Pancreas (tissue), 10 donors: ENCODE measurements at regions not wholly inside any gene's neighbourhood (a gene's known extent, or its start where the extent isn't known, plus 50 kb on each side); places are given as distances from the start of the nearest gene placed in this dataset.

Experiments used
- ATAC-seq, 4 donors: fragments of 200-7000 bp; cut with Tn5 transposase; one replicate each; pipeline versions ENCODE4 v1.8.0 to v1.9.1; 2020; ENCODE audit warnings: mild to moderate bottlenecking in 4 of 4, moderate library complexity in 4 of 4
- DNase-seq, 6 donors: peaks; one replicate each; pipeline ENCODE4 v3.0.0-alpha.2; 2020
- FAIRE-seq: peaks from 2 replicates; lab custom pipeline; 2012; peaks lifted over from hg19 to GRCh38; lab: Jason Lieb, UNC
- H3K27ac ChIP-seq, 4 donors: fragments of 200-600 bp; sonication (generic); 1 replicate in 3 of 4; 2 replicates in 1 of 4; pipeline versions ENCODE4 v1.5.0 to v1.8.0; 2020
- H3K27me3 ChIP-seq, 4 donors: fragments of 200-600 bp; one replicate each; pipeline ENCODE4 v1.8.0; 2021
- H3K36me3 ChIP-seq, 3 donors: fragments of 200-600 bp; sonication (generic) in 1 of 3; one replicate each; pipeline versions ENCODE4 v1.5.0 to v1.8.0; 2020 to 2021
- H3K4me1 ChIP-seq, 3 donors: fragments of 200-600 bp; one replicate each; pipeline ENCODE4 v1.8.0; 2021
- H3K4me3 ChIP-seq, 4 donors: fragments of 200-600 bp; sonication (generic) in 2 of 4; one replicate each; pipeline versions ENCODE4 v1.5.0 to v1.8.0; 2020 to 2021
- H3K9me3 ChIP-seq, 4 donors: fragments of 200-600 bp; one replicate each; pipeline ENCODE4 v1.8.0; 2021
- CTCF ChIP-seq, 4 donors: fragments of 200-600 bp; sonication (generic) in 3 of 4; IDR thresholded peaks; one replicate each; pipeline versions ENCODE4 v1.5.0 to v1.8.0; 2021; ENCODE audit warnings: antibody characterized with exemption in 4 of 4
- WGBS, 2 donors: extraction: QIAGEN DNeasy Blood & Tissue Kit; methylation state at CpG; one replicate each; pipeline ENCODE4 v1.1.7; 2013; 5-methylcytosine and 5-hydroxymethylcytosine counted together
- intact Hi-C, 3 donors: fragments of 100-400 bp; cut with DNase I; formaldehyde crosslinking; loops; one replicate each; pipeline versions ENCODE4 v1.11.1 to v1.14.2; 2022
- donor health status: healthy with polysubstance abuse.
- donor health status: DM: no; HTN: no; CAD: no; lungs with moderate emphysema.
- donor health status: DM: no; HTN: no; CAD: no.
- donor health status: control.
- donor health status: control.
- donor health status: Bipolar disorder and iron deficiency.
- donor health status: DM: yes; HTN: yes; CAD: no.
- donor health status: DM: no; HTN: no; CAD: no.
- donor health status: DM: no; HTN: no; CAD: no.
- donor health status: DM: yes; HTN: yes; CAD: no.

GRCh38 chr11:22432291-22433093 is 94.3 kb downstream of the SLC17A6 start:
- H3K4me1 ChIP-seq = peaks cover 0 to 6% (median 4%) of the 10 kb centered on the region in 3 donors
- ATAC-seq (peak; percentile 62 to 85 (median 79)), DNase-seq (peak; percentile 29 to 64 (median 42)), FAIRE-seq (no peak)
- H3K36me3 ChIP-seq = no peaks in the 10 kb centered on the region
- no peaks in the 10 kb centered on the region for H3K27me3 ChIP-seq
- peak overlapping the region in 3 of 4 donors; percentile 1 to 46 (median 37) for H3K4me3 ChIP-seq
- no peaks in the 10 kb centered on the region for H3K9me3 ChIP-seq
- 7 to 17% methylated on average over 40 of the region's 40 CpGs for WGBS, 2 donors
- TF ChIP-seq CTCF (IDR thresholded peaks at IDR 0.05) = no peak
- intact Hi-C loops = no loop called here
- H3K27ac ChIP-seq = peak overlapping the region in 2 of 4 donors; percentile 17 to 70

GRCh38 chr11:22431106-22431505 is 92.9 kb downstream of the SLC17A6 start:
- FAIRE-seq = no peak
- H3K9me3 ChIP-seq = no peaks in the 10 kb centered on the region
- 93 to 96% methylated on average over 3 of the region's 3 CpGs for WGBS, 2 donors
- no peak overlapping the region for H3K4me3 ChIP-seq
- no peaks in the 10 kb centered on the region for H3K27me3 ChIP-seq
- no peak for DNase-seq
- intact Hi-C loops = no loop called here
- H3K27ac ChIP-seq = no peak overlapping the region
- ATAC-seq = no peak
- peaks cover 0 to 6% (median 4%) of the 10 kb centered on the region in 3 donors for H3K4me1 ChIP-seq
- TF ChIP-seq CTCF (IDR thresholded peaks at IDR 0.05) = no peak
- H3K36me3 ChIP-seq = no peaks in the 10 kb centered on the region

GRCh38 chr11:22430639-22431038 is 92.5 kb downstream of the SLC17A6 start:
- FAIRE-seq (no peak), ATAC-seq (no peak), DNase-seq (no peak)
- WGBS, 2 donors = 97 to 98% methylated on average over 3 of the region's 3 CpGs
- Histone ChIP-seq H3K27me3 (no peaks in the 10 kb centered on the region), H3K36me3 (no peaks in the 10 kb centered on the region), H3K4me3 (no peak overlapping the region), H3K4me1 (peaks cover 0 to 6% (median 4%) of the 10 kb centered on the region in 3 donors), H3K9me3 (no peaks in the 10 kb centered on the region), H3K27ac (no peak overlapping the region)
- intact Hi-C loops = no loop called here
- TF ChIP-seq CTCF (IDR thresholded peaks at IDR 0.05) = no peak

GRCh38 chr11:22430141-22430541 is 92.0 kb downstream of the SLC17A6 start:
- FAIRE-seq = no peak
- no peak for TF ChIP-seq CTCF (IDR thresholded peaks at IDR 0.05)
- 80 to 86% methylated on average over 3 of the region's 3 CpGs for whole genome bisulfite sequencing, 2 donors

More at GRCh38 chr11:22430141-22430541, 92.0 kb downstream of the SLC17A6 start:
- ATAC-seq = no peak
- DNase-seq = no peak
- Histone ChIP-seq H3K9me3 (no peaks in the 10 kb centered on the region), H3K4me1 (peaks cover 0 to 6% (median 4%) of the 10 kb centered on the region in 3 donors), H3K4me3 (no peak overlapping the region), H3K36me3 (no peaks in the 10 kb centered on the region), H3K27ac (no peak overlapping the region), H3K27me3 (no peaks in the 10 kb centered on the region)
- intact Hi-C loops = no loop called here
